ENCODE measurements at regions not wholly inside any gene's neighbourhood (a gene's known extent, or its start where the extent isn't known, plus 50 kb on each side); places are given as distances from the start of the nearest gene placed in this dataset.

DNA sequence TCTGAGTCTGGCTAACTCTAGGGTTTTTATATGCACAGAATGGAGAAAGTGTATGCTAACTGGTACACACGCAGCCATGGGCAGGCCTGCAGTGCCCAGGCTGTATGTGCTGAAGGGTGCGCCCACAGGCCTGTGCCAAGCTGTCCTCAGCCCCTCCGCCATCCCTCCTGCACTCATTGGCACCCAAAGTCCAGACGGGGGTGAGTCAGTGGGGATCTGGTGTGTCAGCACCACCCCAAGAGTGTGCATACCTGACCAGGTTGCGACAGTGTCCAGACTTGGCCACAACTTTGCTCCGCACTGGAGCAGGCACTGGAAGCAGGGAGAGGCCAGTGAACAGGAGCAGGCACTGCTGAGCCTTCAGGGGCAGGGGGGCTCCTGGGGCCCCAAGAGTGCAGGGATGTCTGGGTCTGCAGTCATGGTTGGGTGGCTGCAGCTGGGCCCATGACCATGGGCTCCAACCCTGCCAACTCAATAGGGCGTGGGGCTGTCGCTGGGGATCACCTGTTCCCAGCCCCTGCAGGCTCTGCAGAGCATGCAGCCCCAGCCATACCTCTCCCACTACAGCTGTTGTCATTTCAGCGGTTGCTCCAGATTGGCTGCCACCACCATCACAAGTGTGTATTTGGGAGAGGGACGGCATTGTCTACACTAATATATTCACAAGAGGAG lies 717.8 kb downstream of the EPHA7 start:
- Histone ChIP-seq H3K4me2 (no peak overlapping the region), H3K9me3 (no peaks in the 10 kb centered on the region), H3K27ac (no peak overlapping the region), H3K4me3 (no peak overlapping the region), H3K4me1 (no peaks in the 10 kb centered on the region)
- FAIRE-seq (no peak), ATAC-seq (no peak), DNase-seq (ENCODE audit: low read depth in 1 of 2, low spot score in 1 of 2) (no peak)
- 22% methylated on average over 4 of the region's 10 CpGs for whole genome bisulfite sequencing (ENCODE audit: missing lambda C conversion rate)
- ChIA-PET POLR2A (no interaction called here), CTCF (no interaction called here)
- TF ChIP-seq EHF (CRISPR knock-in tag; IDR thresholded peaks at IDR 0.05) (no peak), EHMT2 (IDR thresholded peaks at IDR 0.05; ENCODE audit: low read depth) (no peak), SMC3 (IDR thresholded peaks at IDR 0.05) (no peak), CEBPB (IDR thresholded peaks at IDR 0.05) (no peak), KDM5A (IDR thresholded peaks at IDR 0.05) (no peak), HEYL (CRISPR knock-in tag; IDR thresholded peaks at IDR 0.05) (no peak)
- TF ChIP-seq, protein P1, sequence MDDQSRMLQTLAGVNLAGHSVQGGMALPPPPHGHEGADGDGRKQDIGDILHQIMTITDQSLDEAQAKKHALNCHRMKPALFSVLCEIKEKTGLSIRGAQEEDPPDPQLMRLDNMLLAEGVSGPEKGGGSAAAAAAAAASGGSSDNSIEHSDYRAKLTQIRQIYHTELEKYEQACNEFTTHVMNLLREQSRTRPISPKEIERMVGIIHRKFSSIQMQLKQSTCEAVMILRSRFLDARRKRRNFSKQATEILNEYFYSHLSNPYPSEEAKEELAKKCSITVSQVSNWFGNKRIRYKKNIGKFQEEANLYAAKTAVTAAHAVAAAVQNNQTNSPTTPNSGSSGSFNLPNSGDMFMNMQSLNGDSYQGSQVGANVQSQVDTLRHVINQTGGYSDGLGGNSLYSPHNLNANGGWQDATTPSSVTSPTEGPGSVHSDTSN (IDR thresholded peaks at IDR 0.05), result no peak
- TF ChIP-seq, protein P2, sequence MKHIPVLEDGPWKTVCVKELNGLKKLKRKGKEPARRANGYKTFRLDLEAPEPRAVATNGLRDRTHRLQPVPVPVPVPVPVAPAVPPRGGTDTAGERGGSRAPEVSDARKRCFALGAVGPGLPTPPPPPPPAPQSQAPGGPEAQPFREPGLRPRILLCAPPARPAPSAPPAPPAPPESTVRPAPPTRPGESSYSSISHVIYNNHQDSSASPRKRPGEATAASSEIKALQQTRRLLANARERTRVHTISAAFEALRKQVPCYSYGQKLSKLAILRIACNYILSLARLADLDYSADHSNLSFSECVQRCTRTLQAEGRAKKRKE (CRISPR knock-in tag; IDR thresholded peaks at IDR 0.05; ENCODE audit: low read depth), result no peak

DNA sequence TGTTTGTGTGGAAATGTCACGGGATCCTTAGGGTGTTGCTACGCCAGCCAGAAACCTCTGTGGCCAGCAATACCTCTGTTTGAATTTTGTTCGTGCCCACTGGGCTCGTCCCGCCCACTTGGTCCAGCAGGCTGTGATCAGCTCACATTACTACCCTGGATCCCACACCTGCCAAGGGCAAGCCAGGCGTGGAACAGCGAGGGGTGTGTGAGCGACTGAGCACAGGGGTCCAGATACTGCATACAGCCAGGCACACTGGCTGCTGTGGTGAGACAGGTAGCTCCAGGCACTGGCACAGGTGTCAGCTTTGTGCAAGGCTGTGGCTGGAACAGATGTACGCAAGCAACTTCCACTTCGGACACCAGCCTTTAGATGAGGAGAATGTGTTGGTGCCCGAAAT lies 718.9 kb downstream of the EPHA7 start:
- ChIA-PET POLR2A (no interaction called here), CTCF (no interaction called here)
- Histone ChIP-seq H3K4me3 (no peak overlapping the region), H3K9me3 (no peaks in the 10 kb centered on the region), H3K4me2 (no peak overlapping the region), H3K4me1 (no peaks in the 10 kb centered on the region), H3K27ac (no peak overlapping the region)
- DNase-seq (ENCODE audit: low read depth in 1 of 2, low spot score in 1 of 2) (no peak), FAIRE-seq (no peak), ATAC-seq (no peak)
- TF ChIP-seq ZNF302 (CRISPR knock-in tag; IDR thresholded peaks at IDR 0.05) (no peak), RFX5 (IDR thresholded peaks at IDR 0.05) (no peak), SREBF2 (IDR thresholded peaks at IDR 0.05) (no peak)
- TF ChIP-seq, protein P2 (CRISPR knock-in tag; IDR thresholded peaks at IDR 0.05; ENCODE audit: low read depth), result no peak
- 3% methylated on average over 8 of the region's 11 CpGs for WGBS (ENCODE audit: missing lambda C conversion rate)

DNA sequence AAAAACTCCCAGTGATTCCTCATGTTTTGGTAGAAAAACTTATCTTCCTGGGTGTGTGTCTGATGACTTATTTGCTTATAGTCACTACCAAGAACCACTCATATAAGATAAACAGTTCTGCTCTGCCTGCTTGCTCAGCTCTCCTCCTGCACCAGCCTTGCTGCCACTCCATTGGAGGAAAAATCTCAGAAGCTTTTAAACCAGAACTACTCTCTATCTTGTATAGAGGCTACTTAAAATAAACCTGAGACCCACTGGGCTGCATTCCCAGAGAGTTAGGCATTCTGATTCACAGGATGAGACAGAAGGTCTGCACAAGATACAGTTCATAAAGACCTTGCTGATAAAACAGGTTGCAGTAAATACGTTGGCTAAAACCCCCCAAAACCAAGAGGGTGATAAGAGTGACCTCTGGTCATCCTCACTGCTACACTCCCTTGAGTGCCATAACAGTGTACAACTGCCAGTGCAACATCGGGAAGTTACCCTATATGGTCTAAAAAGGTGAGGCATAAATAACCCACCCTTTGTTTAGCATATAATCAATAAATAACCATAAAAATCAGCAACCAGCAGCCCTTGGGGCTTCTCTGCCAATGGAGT lies 728.3 kb downstream of the EPHA7 start:
- no peak for FAIRE-seq

DNA sequence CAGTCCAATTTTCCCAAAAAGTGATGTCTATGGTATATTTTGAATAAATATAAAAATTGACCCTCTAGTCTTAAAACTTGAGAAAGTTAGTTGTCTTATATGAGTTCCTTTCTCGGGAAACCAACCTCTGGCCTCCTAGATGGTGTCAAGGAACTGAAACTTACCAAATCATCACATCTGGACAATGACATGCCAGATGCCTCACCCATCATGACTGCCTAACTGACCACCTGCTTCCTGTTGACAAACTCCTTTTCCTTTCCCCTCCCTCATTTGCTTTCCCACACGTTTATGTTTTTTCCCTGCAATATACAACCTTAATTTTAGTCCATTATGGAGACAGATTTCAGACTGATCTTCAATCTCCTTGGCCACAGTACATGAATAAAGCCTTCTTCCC lies 731.0 kb downstream of the EPHA7 start:
- H3K4me1 ChIP-seq, result no peaks in the 10 kb centered on the region
- POLR2A ChIA-PET, result no interaction called here
- no peak overlapping the region for H3K4me3 ChIP-seq
- FAIRE-seq, result no peak
- H3K4me2 ChIP-seq, result no peak overlapping the region
- WGBS (ENCODE audit: missing lambda C conversion rate), result 0% methylated on average over 2 of the region's 2 CpGs
- DNase-seq (ENCODE audit: low read depth in 1 of 2, low spot score in 1 of 2), result no peak
- H3K9me3 ChIP-seq, result no peaks in the 10 kb centered on the region
- H3K27ac ChIP-seq, result no peak overlapping the region
- no peak for ATAC-seq
- CTCF ChIA-PET, result no interaction called here
- TF ChIP-seq, protein P3, sequence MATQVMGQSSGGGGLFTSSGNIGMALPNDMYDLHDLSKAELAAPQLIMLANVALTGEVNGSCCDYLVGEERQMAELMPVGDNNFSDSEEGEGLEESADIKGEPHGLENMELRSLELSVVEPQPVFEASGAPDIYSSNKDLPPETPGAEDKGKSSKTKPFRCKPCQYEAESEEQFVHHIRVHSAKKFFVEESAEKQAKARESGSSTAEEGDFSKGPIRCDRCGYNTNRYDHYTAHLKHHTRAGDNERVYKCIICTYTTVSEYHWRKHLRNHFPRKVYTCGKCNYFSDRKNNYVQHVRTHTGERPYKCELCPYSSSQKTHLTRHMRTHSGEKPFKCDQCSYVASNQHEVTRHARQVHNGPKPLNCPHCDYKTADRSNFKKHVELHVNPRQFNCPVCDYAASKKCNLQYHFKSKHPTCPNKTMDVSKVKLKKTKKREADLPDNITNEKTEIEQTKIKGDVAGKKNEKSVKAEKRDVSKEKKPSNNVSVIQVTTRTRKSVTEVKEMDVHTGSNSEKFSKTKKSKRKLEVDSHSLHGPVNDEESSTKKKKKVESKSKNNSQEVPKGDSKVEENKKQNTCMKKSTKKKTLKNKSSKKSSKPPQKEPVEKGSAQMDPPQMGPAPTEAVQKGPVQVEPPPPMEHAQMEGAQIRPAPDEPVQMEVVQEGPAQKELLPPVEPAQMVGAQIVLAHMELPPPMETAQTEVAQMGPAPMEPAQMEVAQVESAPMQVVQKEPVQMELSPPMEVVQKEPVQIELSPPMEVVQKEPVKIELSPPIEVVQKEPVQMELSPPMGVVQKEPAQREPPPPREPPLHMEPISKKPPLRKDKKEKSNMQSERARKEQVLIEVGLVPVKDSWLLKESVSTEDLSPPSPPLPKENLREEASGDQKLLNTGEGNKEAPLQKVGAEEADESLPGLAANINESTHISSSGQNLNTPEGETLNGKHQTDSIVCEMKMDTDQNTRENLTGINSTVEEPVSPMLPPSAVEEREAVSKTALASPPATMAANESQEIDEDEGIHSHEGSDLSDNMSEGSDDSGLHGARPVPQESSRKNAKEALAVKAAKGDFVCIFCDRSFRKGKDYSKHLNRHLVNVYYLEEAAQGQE (IDR thresholded peaks at IDR 0.05), result no peak
- TF ChIP-seq, protein P4, sequence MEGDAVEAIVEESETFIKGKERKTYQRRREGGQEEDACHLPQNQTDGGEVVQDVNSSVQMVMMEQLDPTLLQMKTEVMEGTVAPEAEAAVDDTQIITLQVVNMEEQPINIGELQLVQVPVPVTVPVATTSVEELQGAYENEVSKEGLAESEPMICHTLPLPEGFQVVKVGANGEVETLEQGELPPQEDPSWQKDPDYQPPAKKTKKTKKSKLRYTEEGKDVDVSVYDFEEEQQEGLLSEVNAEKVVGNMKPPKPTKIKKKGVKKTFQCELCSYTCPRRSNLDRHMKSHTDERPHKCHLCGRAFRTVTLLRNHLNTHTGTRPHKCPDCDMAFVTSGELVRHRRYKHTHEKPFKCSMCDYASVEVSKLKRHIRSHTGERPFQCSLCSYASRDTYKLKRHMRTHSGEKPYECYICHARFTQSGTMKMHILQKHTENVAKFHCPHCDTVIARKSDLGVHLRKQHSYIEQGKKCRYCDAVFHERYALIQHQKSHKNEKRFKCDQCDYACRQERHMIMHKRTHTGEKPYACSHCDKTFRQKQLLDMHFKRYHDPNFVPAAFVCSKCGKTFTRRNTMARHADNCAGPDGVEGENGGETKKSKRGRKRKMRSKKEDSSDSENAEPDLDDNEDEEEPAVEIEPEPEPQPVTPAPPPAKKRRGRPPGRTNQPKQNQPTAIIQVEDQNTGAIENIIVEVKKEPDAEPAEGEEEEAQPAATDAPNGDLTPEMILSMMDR (IDR thresholded peaks at IDR 0.05), result no peak
- TF ChIP-seq, protein P5, sequence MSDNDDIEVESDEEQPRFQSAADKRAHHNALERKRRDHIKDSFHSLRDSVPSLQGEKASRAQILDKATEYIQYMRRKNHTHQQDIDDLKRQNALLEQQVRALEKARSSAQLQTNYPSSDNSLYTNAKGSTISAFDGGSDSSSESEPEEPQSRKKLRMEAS (IDR thresholded peaks at IDR 0.05), result no peak
- no peak for TF ChIP-seq NPAS2 (CRISPR knock-in tag; IDR thresholded peaks at IDR 0.05; ENCODE audit: borderline replicate concordance)
- TF ChIP-seq, protein P2 (CRISPR knock-in tag; IDR thresholded peaks at IDR 0.05; ENCODE audit: low read depth), result no peak
- TF ChIP-seq, protein P1 (IDR thresholded peaks at IDR 0.05), result no peak

More for the DNA sequence above, 728.3 kb downstream of the EPHA7 start:
- Histone ChIP-seq H3K9me3 (no peaks in the 10 kb centered on the region), H3K27ac (no peak overlapping the region), H3K4me3 (no peak overlapping the region), H3K4me1 (no peaks in the 10 kb centered on the region), H3K4me2 (no peak overlapping the region)
- ChIA-PET CTCF (no interaction called here), POLR2A (no interaction called here)
- 11% methylated on average over 2 of the region's 2 CpGs for WGBS (ENCODE audit: missing lambda C conversion rate)
- DNase-seq (ENCODE audit: low read depth in 1 of 2, low spot score in 1 of 2) (no peak), ATAC-seq (no peak)
- TF ChIP-seq HOXB5 (CRISPR knock-in tag; IDR thresholded peaks at IDR 0.05), result no peak
- TF ChIP-seq HEYL (CRISPR knock-in tag; IDR thresholded peaks at IDR 0.05), result no peak
- TF ChIP-seq RCOR1 (IDR thresholded peaks at IDR 0.05; ENCODE audit: low read depth, low read length), result no peak
- TF ChIP-seq JUN (IDR thresholded peaks at IDR 0.05), result no peak
- no peak for TF ChIP-seq HOXB13 (CRISPR knock-in tag; IDR thresholded peaks at IDR 0.05; ENCODE audit: low read depth)
- no peak for TF ChIP-seq CHD4 (IDR thresholded peaks at IDR 0.05; ENCODE audit: borderline replicate concordance)
